HFFc6 (cell line): ENCODE measurements at regions not wholly inside any gene's neighbourhood (a gene's known extent, or its start where the extent isn't known, plus 50 kb on each side); places are given as distances from the start of the nearest gene placed in this dataset.
"Not testable (repeated sequence)": the region's sequence is repeated elsewhere in the genome, so short reads cannot be mapped to it uniquely, and the experiment has no call there.

Source experiments
- DNase-seq: peaks from one replicate; pipeline ENCODE4 v3.0.0-alpha.2; 2018
- H3K27ac Mint-ChIP-seq: 2 replicates; pipeline ENCODE4 v1.8.0; 2020; ENCODE audit warnings: mild to moderate bottlenecking, mixed read lengths
- H3K27me3 Mint-ChIP-seq: 2 replicates; pipeline ENCODE4 v1.8.0; 2021; ENCODE audit warnings: mild to moderate bottlenecking, moderate library complexity, mixed read lengths; ENCODE audit not compliant: insufficient read depth
- H3K36me3 Mint-ChIP-seq: 2 replicates; pipeline ENCODE4 v1.8.0; 2021; ENCODE audit warnings: low read depth, mixed read lengths
- H3K4me1 Mint-ChIP-seq: 2 replicates; pipeline ENCODE4 v1.8.0; 2020; ENCODE audit warnings: low read depth, mixed read lengths
- H3K4me3 Mint-ChIP-seq: 2 replicates; pipeline ENCODE4 v1.8.0; 2020; ENCODE audit warnings: mild to moderate bottlenecking, moderate library complexity, mixed read lengths
- H3K9me3 Mint-ChIP-seq: 2 replicates; pipeline ENCODE4 v1.8.0; 2020; ENCODE audit warnings: mild to moderate bottlenecking, mixed read lengths
- CTCF ChIP-seq: fragments of 200-600 bp; sonication (generic); IDR thresholded peaks from 2 replicates; pipeline ENCODE4 v1.5.0; 2021; ENCODE audit warnings: antibody characterized with exemption, mild to moderate bottlenecking

GRCh38 chr3:103227651-103228050 is 792.8 kb downstream of the ZPLD1 start:
- no peak for DNase-seq
- H3K36me3 Mint-ChIP-seq = no peaks in the 10 kb centered on the region
- H3K9me3 Mint-ChIP-seq = peaks cover 10% of the 10 kb centered on the region; the same call in 1 of the 2 replicates
- H3K27ac Mint-ChIP-seq = no peak overlapping the region
- no peaks in the 10 kb centered on the region for H3K4me1 Mint-ChIP-seq
- H3K4me3 Mint-ChIP-seq = no peak overlapping the region
- no peak for TF ChIP-seq CTCF
- no peaks in the 10 kb centered on the region for H3K27me3 Mint-ChIP-seq

GRCh38 chr3:103247459-103247858 is 812.6 kb downstream of the ZPLD1 start:
- Mint-ChIP-seq H3K4me3 (no peak overlapping the region), H3K4me1 (no peaks in the 10 kb centered on the region), H3K36me3 (peaks cover 5% of the 10 kb centered on the region; the same call in 1 of the 2 replicates), H3K27ac (no peak overlapping the region), H3K9me3 (peaks cover 37% of the 10 kb centered on the region), H3K27me3 (no peaks in the 10 kb centered on the region; the same call in 1 of the 2 replicates)
- no peak for DNase-seq
- no peak for TF ChIP-seq CTCF

GRCh38 chr3:103254827-103255226 is 820.0 kb downstream of the ZPLD1 start:
- H3K36me3 Mint-ChIP-seq, H3K27me3 Mint-ChIP-seq, H3K27ac Mint-ChIP-seq, DNase-seq, H3K4me3 Mint-ChIP-seq, H3K4me1 Mint-ChIP-seq: not testable (repeated sequence)
- peaks cover 23% of the 10 kb centered on the region for H3K9me3 Mint-ChIP-seq

GRCh38 chr3:103269287-103269686 is 834.5 kb downstream of the ZPLD1 start:
- TF ChIP-seq CTCF = no peak

GRCh38 chr3:103271575-103271974 is 836.8 kb downstream of the ZPLD1 start:
- H3K4me1 Mint-ChIP-seq = no peaks in the 10 kb centered on the region
- no peak for TF ChIP-seq CTCF
- no peaks in the 10 kb centered on the region for H3K27me3 Mint-ChIP-seq
- H3K4me3 Mint-ChIP-seq = no peak overlapping the region
- peaks cover 15% of the 10 kb centered on the region for H3K9me3 Mint-ChIP-seq
- no peak overlapping the region for H3K27ac Mint-ChIP-seq
- H3K36me3 Mint-ChIP-seq = no peaks in the 10 kb centered on the region
- DNase-seq = no peak

More at GRCh38 chr3:103269287-103269686, 834.5 kb downstream of the ZPLD1 start:
- no peak for DNase-seq
- Mint-ChIP-seq H3K4me1 (no peaks in the 10 kb centered on the region), H3K9me3 (peaks cover 24% of the 10 kb centered on the region), H3K36me3 (no peaks in the 10 kb centered on the region), H3K27ac (no peak overlapping the region), H3K4me3 (no peak overlapping the region), H3K27me3 (no peaks in the 10 kb centered on the region)

GRCh38 chr3:103295974-103296570 is 861.3 kb downstream of the ZPLD1 start:
- Mint-ChIP-seq H3K27ac (no peak overlapping the region), H3K27me3 (no peaks in the 10 kb centered on the region), H3K9me3 (peaks cover 21% of the 10 kb centered on the region), H3K4me1 (no peaks in the 10 kb centered on the region), H3K36me3 (no peaks in the 10 kb centered on the region), H3K4me3 (no peak overlapping the region)
- DNase-seq = no peak
- TF ChIP-seq CTCF = peak; percentile 43; the same call in 1 of the 2 replicates

- DNase-seq, H3K4me3 Mint-ChIP-seq, H3K36me3 Mint-ChIP-seq, H3K4me1 Mint-ChIP-seq, H3K27ac Mint-ChIP-seq, H3K27me3 Mint-ChIP-seq: not testable (repeated sequence)
- peaks cover 30% of the 10 kb centered on the region for H3K9me3 Mint-ChIP-seq
These were observed 862.7 kb downstream of the ZPLD1 start for GRCh38 chr3:103297502-103297901.
